Gastroesophageal sphincter (tissue), 4 donors: ENCODE measurements at regions not wholly inside any gene's neighbourhood (a gene's known extent, or its start where the extent isn't known, plus 50 kb on each side); places are given as distances from the start of the nearest gene placed in this dataset.

Experiments
- ATAC-seq: fragments of 150-250 bp; one replicate; pipeline ENCODE4 v1.9.1; 2016; ENCODE audit warnings: mild to moderate bottlenecking, moderate library complexity
- H3K27ac ChIP-seq, 4 donors: fragments of 200-600 bp; sonication (generic) in 3 of 4; 1 replicate in 3 of 4; 2 replicates in 1 of 4; pipeline ENCODE4 v1.5.1; 2016 to 2019
- H3K27me3 ChIP-seq: fragments of 200-600 bp; sonication (generic); one replicate; pipeline ENCODE4 v1.5.1; 2019
- H3K36me3 ChIP-seq, 2 donors: fragments of 200-600 bp; sonication (generic); one replicate each; pipeline ENCODE4 v1.5.1; 2019; ENCODE audit warnings: control low read depth in 1 of 2
- H3K4me1 ChIP-seq, 3 donors: fragments of 200-600 bp; sonication (generic); 1 replicate in 2 of 3; 2 replicates in 1 of 3; pipeline ENCODE4 v1.5.1; 2016 to 2019; ENCODE audit warnings: control low read depth in 2 of 3
- H3K4me3 ChIP-seq, 2 donors: fragments of 200-600 bp; sonication (generic); one replicate each; pipeline ENCODE4 v1.5.1; 2019; ENCODE audit warnings: mild to moderate bottlenecking in 1 of 2, moderate library complexity in 1 of 2
- H3K9me3 ChIP-seq, 3 donors: fragments of 200-600 bp; sonication (generic); one replicate each; pipeline ENCODE4 v1.5.1; 2017 to 2019; ENCODE audit warnings: control low read depth in 2 of 3
- EP300 ChIP-seq: sonication (generic); formaldehyde crosslinking; IDR thresholded peaks from one replicate; pipeline ENCODE4 v1.6.1; 2017; ENCODE audit warnings: antibody characterized with exemption, mild to moderate bottlenecking
- POLR2A ChIP-seq, 2 donors: fragments of 450-650 bp; IDR thresholded peaks; one replicate each; pipeline ENCODE4 v1.6.1; 2017; ENCODE audit warnings: antibody characterized with exemption in 2 of 2, mild to moderate bottlenecking in 2 of 2, moderate library complexity in 1 of 2
- POLR2AphosphoS5 ChIP-seq: sonication (generic); formaldehyde crosslinking; IDR thresholded peaks from one replicate; pipeline ENCODE4 v1.6.1; 2017; ENCODE audit warnings: antibody characterized with exemption
- WGBS, 2 donors: methylation state at CpG; one replicate each; pipeline ENCODE4 v1.1.5; 2018; ENCODE audit warnings: low coverage in 1 of 2; 5-methylcytosine and 5-hydroxymethylcytosine counted together
- TF ChIP-seq, protein P1 (sequence below), 4 experiments: fragments of 200-600 bp in 2 of 4; fragments of 450-650 bp in 2 of 4; sonication (generic) in 1 of 4; IDR thresholded peaks; one replicate each; pipeline ENCODE4 v1.5.1; 2017 to 2019; ENCODE audit warnings: antibody characterized with exemption in 4 of 4, mild to moderate bottlenecking in 2 of 4, moderate library complexity in 2 of 4

DNA sequence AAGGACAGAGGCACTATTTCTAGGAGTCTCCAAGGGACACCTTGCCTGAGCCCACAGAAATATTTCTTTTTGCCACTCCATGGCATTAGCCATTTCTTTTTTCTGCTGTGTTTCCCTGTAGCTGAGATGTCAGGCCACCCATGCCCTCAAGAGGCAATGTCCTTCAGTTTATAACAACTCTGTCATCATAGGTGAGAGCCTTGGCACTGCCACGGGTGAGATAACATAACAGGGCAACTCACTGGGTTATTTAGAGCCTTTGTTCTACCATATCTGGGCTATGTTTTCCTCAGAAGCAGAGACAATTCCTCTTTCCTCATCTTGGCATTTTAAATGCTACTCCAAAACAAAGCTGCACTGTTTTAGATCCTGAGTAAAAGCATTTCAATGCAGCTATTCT, 99.9 kb upstream of the MAOA start:
- H3K27ac ChIP-seq: no peak overlapping the region
- no peak for TF ChIP-seq EP300
- TF ChIP-seq, protein P1, sequence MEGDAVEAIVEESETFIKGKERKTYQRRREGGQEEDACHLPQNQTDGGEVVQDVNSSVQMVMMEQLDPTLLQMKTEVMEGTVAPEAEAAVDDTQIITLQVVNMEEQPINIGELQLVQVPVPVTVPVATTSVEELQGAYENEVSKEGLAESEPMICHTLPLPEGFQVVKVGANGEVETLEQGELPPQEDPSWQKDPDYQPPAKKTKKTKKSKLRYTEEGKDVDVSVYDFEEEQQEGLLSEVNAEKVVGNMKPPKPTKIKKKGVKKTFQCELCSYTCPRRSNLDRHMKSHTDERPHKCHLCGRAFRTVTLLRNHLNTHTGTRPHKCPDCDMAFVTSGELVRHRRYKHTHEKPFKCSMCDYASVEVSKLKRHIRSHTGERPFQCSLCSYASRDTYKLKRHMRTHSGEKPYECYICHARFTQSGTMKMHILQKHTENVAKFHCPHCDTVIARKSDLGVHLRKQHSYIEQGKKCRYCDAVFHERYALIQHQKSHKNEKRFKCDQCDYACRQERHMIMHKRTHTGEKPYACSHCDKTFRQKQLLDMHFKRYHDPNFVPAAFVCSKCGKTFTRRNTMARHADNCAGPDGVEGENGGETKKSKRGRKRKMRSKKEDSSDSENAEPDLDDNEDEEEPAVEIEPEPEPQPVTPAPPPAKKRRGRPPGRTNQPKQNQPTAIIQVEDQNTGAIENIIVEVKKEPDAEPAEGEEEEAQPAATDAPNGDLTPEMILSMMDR (IDR thresholded peaks at IDR 0.05): no peak
- TF ChIP-seq POLR2AphosphoS5: no peak
- no peak for TF ChIP-seq POLR2A (IDR thresholded peaks at IDR 0.05)
- no peaks in the 10 kb centered on the region for H3K9me3 ChIP-seq
- no peaks in the 10 kb centered on the region for H3K4me1 ChIP-seq
- no peak for ATAC-seq
- no peak overlapping the region for H3K4me3 ChIP-seq
- no peaks in the 10 kb centered on the region for H3K27me3 ChIP-seq
- no peaks in the 10 kb centered on the region for H3K36me3 ChIP-seq
- 17% methylated on average over 1 of the region's 1 CpG; no CpG with 5 or more reads in 1 of the 2 donors for WGBS, 2 donors

DNA sequence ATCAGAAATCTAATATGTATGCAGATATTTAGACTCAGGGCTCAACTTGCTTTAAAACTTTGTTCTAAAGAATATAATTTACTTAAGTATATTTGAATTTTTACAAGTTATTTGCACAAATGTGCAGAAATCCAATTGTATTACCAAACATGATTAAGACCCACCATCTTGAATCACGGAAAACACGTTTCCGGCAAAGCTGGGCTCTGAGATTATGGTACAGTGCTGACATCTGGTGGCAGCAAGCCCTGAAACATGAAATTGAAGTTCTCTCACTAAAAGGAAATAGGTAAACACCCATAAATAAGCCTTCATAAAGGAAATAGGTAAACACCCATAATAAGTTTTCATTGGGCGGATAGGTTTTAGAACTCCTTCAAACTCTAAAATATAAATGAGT, 98.3 kb upstream of the MAOA start:
- H3K4me1 ChIP-seq: no peaks in the 10 kb centered on the region
- no peak overlapping the region for H3K4me3 ChIP-seq
- H3K27ac ChIP-seq: no peak overlapping the region
- TF ChIP-seq, protein P1 (IDR thresholded peaks at IDR 0.05): peak; percentile 28 to 69 (median 46)
- no peak for TF ChIP-seq POLR2A (IDR thresholded peaks at IDR 0.05)
- WGBS, 2 donors: 13 to 16% methylated on average over 4 of the region's 4 CpGs
- no peak for ATAC-seq
- no peaks in the 10 kb centered on the region for H3K27me3 ChIP-seq
- no peaks in the 10 kb centered on the region for H3K9me3 ChIP-seq
- no peaks in the 10 kb centered on the region for H3K36me3 ChIP-seq

DNA sequence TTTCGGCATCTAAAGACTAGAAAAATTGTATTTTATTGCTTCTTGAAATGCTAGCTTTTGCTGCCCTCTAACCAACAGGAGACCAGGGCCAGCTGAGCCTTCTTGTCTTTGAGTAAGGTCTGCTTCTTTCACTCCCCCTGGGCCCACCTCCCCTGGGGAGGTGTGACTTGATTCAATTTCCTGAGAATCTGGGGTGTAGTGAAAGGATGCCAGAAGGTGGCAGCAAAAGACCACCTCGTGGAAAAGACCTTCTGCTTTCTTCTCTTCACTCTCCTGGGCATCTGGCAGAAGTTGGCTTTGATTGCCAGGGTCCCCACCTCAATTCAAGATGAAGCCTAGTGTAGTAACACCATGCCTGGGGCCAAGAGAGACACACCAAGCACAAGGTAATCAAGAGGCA, 96.5 kb upstream of the MAOA start:
- no peaks in the 10 kb centered on the region for H3K4me1 ChIP-seq
- WGBS, 2 donors: 40 to 83% methylated on average over 1 to 2 of the region's 2 CpGs
- no peaks in the 10 kb centered on the region for H3K27me3 ChIP-seq
- H3K27ac ChIP-seq: no peak overlapping the region
- no peaks in the 10 kb centered on the region for H3K36me3 ChIP-seq
- peak; percentile 50 for ATAC-seq
- TF ChIP-seq, protein P1 (IDR thresholded peaks at IDR 0.05): peak; percentile 37 to 70 (median 60)
- no peak for TF ChIP-seq EP300
- no peak for TF ChIP-seq POLR2AphosphoS5
- no peak overlapping the region for H3K4me3 ChIP-seq
- H3K9me3 ChIP-seq: no peaks in the 10 kb centered on the region

DNA sequence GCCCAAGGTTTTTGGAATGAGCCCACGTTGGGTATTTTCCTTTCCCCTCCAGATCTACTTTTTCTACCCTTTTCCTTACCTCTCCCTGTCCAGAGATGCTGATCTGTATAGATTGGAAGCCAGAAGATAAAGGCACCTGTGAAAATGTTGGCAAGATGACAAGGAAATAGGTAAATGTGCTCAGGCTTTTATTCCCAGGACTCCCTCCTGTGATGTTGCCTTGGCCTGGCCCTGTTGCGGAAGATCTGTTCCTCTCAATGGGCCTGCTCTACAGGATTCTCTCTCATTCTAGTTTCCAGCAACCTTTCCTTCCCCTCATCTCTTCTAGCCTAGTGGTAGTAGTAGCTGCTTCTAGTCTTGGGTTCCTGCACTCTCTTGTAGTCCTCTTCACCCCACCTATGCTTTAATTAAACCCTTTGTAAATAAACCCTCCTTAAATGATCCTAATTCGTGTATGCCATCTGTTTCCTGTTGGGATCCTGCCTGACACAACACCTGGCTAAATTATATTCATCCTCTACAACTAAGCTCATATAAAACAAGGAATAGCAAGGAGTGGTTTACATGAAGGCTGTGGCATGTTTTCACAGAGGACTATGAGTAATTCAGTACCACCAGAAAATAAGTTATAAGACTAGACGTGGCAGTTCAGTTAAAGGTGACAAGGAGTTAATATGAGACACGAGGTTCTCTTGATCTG, 95.7 kb upstream of the MAOA start:
- Histone ChIP-seq H3K9me3 (no peaks in the 10 kb centered on the region), H3K36me3 (no peaks in the 10 kb centered on the region), H3K4me1 (no peaks in the 10 kb centered on the region), H3K4me3 (no peak overlapping the region), H3K27me3 (no peaks in the 10 kb centered on the region), H3K27ac (no peak overlapping the region)
- 62 to 63% methylated on average over 5 of the region's 5 CpGs for WGBS, 2 donors
- no peak for TF ChIP-seq POLR2AphosphoS5
- TF ChIP-seq EP300: no peak
- TF ChIP-seq, protein P1 (IDR thresholded peaks at IDR 0.05): no peak
- TF ChIP-seq POLR2A (IDR thresholded peaks at IDR 0.05): no peak
- ATAC-seq: no peak

DNA sequence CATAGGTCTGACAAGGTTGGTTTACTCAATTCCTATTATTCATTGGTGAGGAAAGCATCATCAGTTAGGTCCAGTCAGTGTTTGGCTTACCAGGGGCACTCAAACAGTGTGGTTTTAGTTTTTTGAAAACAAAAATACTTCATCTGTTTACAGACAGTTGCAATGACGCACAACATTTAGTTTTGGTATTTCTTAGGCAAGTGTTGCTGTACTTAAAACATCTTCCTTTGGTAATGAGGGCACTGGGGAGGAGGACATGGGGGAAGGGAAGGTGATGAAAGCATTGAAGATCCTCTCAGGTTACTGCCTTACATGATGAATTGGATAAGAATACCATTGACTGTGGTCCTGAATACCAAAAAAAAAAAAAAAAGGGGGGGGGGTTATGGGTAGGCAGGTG, 93.7 kb upstream of the MAOA start:
- no peak overlapping the region for H3K27ac ChIP-seq
- H3K4me1 ChIP-seq: no peaks in the 10 kb centered on the region
- H3K4me3 ChIP-seq: no peak overlapping the region
- WGBS, 2 donors: 83% methylated on average over 1 of the region's 1 CpG; no CpG with 5 or more reads in 1 of the 2 donors
- no peaks in the 10 kb centered on the region for H3K36me3 ChIP-seq
- TF ChIP-seq EP300: no peak
- TF ChIP-seq POLR2A (IDR thresholded peaks at IDR 0.05): no peak
- TF ChIP-seq, protein P1 (IDR thresholded peaks at IDR 0.05): no peak
- TF ChIP-seq POLR2AphosphoS5: no peak
- no peaks in the 10 kb centered on the region for H3K27me3 ChIP-seq
- H3K9me3 ChIP-seq: no peaks in the 10 kb centered on the region
- ATAC-seq: no peak
